Hypothalamus (tissue), 51 donors: ENCODE measurements at regions not wholly inside any gene's neighbourhood (a gene's known extent, or its start where the extent isn't known, plus 50 kb on each side); places are given as distances from the start of the nearest gene placed in this dataset.

ENCODE experiments used
- DNase-seq, 51 donors: peaks; one replicate each; lab custom pipeline; 2025; lab: John Stamatoyannopoulos, UW

DNA sequence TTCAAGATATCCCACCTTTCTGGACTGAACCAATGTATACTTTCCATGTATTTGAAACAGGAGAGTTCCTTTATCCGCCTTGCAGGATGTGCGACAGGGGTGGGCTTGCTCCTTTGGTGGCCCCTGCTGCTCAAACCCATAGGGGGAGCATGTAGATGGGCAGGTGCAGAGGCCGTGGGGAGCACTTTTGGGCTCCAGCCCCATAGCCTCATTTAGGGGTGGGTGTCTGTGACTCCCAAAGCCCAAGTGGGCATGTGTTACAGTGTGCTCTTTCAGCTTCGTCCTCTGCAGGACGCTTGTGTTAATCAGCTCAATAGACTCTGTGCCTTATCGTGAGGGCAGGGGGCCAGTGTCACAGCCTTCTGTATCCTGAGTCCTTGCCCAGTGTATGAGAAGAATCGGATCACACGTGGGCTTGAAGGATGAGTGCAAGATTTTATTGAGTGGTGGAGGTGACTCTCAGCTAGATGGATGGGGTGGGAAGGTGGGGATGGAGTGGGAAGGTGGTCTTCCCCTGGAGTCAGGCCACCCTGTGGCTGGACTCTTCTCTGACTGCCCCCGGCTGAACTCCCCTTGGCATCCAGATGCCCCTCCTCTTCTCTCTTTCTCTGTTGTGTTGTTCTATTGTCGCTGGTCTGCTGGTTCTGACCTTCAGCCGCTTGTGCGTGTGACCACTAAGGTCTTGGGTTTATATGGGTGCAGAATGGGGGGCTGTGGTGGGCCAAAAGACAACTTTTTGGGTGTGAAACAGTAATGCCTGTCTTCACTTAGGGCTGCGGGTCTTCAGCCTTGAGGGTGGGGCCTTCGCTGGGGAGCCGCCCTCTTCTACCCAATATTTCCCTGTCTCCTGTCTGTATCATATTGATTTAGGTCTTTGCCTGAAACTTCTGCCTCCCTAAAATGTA is 262.2 kb downstream of the GLRX3 start:
- no peak for DNase-seq

DNA sequence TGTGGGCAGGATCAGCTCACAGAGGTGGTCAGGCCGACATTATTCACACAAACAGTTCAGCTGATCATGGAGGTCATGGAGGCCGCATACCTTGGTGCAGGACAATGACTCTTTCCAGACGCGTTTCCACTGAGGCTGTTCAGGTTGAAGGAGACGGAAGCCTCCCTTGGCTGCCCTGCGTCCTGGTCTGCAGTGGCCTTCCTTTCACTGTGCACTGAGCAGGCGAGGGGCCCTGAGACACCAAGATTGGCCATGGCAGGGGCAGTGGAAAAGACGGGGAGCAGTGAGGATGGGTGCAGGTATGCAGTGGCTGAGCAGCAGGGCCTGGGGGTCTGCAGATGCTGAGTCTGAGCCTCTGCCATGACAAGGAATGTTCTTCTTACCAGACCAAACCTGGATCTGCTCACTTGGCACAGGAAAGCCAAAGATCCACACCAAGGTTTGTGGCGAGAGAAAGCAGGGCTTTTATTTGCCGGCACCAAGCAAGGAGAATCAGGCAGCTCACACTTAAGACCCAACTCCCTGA is 263.3 kb downstream of the GLRX3 start:
- no peak for DNase-seq

DNA sequence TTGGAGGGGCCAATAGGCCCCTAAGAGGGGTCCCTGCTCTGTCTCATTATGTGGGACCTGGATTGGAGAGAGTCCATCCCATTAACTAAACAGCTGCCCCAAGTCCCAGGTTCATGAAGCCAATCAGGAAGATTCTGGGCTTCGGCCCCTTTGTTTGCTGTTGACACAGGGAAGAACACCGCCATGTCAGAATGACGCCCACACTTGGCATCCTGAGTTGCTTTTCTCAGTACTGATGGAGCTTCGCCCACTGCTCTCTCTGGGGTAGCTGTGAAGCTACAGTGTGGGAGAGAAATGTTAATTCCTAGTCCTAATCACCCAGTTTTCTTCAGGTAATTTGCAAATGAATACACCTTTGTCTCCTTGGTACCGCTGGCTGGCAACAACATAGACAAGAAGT is 264.7 kb downstream of the GLRX3 start:
- DNase-seq, result peak in 3 of 51 donors; percentile 3 to 53 (median 26)

DNA sequence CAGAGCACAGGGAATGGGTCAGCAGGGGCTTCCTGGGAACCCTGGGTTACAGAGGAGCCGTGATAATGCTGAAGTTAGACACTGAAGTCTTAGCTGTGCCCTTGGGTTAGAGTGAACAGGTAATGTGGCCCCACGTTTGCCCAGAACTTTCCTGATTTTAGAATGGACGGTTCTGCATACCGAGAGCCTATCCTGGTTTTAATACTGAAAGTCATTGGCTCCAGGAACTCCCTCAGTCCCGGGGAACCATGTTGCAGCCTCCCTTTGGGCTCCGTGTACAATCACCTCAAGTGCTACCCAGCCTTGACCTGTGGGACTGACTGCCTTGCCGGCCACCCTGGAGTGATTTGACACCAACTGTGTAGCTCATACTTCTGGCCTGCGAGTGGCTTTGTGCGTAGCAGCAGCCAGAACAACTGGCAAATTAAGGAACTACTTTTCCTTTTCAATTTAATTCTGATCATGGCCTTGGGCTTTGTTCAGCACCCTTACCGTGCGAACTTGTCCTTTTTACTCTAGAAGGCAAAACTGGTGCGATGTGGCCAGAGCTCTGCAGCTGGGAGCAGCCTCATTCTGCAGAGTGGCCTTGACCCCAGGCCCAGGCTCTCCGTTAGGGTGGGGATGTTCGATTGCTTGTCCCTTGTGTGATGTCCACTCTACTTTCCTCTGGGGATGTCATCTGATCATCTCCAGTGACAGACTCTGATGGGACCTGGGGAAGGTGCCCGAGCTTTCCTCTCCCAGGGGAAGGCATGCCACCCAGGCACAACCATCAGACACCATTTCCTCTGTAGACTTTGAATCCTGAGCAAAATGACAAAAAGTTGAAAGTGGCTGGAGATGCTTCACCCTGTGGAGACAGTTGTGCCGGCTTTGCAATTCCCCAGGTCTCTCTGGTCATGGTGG is 265.9 kb downstream of the GLRX3 start:
- no peak for DNase-seq

DNA sequence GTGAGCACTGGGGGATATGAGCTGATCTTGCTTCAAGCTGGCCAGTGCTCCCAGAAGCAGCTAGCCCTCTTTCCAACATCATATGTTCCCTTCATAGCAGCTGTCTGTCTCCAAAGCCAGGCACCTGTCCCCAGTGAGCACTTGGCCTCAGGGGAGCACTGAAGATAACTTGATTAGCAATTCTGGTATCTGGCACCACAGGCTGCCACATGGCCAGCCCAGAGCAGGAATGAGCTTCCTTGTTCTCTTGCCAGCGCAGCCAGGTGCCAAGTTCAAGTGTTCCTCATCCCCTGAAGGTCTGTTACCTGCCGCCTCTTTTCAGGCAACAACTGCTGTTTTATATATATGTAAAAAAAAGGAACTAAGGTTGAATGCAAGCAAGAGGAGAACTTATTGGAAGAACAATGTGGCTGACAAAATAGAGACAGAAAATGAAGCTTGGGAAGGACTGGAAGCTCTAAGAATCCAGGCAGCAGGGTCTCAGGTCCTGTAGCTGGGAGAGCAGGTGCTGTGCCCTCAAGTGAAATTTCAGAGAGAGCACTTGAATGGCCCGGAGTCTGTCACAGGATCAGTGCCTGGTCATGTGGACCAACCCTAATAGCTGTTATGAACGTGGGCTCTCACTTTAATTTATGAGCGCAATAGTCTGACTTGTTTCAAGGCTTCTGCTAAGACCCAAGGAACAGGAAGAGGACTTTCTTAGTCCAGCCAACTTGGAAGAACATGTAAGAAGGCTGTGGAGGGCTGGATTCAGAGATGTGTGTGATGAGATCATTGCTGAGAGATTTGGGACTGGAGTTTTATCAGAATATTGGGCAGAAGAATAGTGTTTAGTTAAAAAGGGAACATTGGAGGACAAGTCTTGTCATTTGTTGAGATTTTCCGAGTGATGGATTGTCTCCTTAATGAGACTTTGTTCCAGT is 267.2 kb downstream of the GLRX3 start:
- DNase-seq, result no peak

DNA sequence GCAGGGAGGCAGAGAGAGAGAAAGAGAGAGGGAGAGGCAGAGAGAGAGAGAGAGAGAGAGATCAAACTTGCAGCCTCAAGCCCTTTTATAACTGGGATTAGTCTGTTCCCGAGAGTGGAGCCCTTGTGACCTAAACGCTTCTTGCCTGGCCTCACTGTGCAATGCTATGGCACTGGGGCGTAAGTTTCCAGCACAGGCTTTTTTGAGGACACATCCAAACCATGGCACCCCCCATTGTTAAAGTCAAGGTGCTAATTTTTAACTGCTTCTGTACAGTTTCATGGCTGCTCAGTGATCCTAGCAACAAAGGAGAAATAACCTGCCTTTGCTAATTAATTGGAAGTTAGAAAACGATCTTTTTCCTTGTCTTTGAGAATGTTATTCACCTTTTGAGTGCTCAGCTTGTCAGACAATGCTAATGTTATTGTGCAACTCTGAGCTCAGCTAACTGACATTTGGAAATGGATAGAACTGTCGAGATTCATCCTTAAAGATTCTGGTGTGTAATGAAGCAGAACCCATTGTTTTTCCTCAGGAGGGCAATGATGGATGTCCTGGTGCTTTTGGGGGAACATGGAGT is 268.4 kb downstream of the GLRX3 start:
- no peak for DNase-seq

DNA sequence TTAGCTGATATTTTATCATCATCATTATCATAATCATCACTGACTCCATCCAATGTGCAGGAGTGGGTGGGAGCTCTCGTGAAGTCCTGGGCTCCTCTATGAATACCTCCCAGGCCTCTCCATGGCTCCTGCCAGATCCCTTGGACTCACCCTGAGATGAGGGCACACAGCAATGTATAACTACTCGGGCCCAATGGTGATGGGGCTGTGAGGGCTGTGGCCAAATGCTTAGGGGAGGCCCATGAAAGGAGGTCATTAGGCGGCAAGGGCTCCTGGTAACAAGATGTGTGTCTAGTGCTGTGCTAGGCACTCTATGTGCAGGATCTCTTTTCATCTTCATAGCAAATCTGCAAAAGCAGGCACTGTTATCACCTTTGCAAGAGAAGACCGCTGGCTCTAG is 270.9 kb downstream of the GLRX3 start:
- no peak for DNase-seq

DNA sequence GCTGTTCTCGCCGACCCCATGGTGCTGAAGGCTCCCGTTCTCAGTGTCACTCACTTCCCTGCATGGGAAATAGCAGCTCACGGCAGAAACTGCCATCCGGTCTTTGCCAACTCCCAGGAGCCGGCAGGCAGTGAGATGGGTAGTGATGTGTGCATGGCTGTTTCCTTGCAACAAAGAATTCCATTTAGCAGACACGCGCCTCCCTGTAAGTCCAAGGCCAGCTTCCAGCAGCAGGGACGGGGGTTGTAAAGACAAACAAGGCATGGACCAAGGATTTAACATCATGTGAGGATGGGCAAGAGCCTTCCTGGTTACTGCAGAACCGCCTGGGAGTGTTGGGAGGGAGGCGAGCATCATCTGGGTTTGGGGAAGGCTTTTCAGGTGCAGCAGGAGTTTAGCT is 273.1 kb downstream of the GLRX3 start:
- no peak for DNase-seq

DNA sequence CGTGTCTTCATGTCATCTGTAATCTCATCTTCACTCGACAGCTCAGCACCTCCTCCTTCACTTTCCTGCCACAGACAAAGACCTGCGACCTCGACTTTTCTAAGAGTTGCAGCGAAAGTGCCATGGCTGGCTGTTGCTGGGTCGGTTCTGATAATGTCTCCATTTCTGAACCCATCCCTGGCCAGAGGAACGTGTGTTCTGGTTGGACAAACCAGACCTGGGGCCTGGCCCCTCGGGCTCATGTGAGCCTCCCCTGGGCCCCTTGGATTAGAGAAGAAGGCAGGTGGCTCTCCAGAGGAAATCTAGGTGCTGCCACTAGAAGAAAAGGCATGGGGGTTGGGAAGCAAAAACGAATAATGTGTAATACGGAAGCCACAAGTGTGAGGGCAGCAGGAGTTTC is 273.7 kb downstream of the GLRX3 start:
- DNase-seq, result no peak

DNA sequence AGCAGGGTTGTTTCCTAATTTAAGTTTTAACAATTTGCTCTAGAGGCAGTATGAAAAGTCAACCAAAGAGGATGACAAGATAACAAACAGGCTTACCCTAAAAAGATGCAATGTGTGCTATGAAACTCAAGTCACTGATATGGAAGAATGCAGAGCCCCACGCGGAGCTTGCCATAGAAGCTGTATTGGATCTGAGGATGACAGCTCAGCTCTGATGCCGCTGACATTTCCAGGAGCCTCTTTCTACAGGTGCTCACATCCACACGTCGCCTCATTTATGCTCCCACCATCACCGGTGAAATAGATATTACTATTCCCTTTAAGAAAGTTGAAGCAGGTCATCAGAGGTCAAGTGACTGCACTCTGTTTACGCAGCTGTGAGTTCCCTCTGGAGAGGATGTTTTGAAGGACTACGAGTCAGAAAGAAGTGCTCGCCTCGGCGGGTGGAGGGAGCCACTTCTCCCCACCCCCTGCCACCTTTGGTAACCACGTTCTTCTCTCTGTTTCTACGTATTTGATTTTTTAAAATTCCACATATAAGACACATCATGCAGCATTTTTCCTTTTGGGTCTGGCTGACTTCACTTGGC is 275.4 kb downstream of the GLRX3 start:
- DNase-seq, result no peak

DNA sequence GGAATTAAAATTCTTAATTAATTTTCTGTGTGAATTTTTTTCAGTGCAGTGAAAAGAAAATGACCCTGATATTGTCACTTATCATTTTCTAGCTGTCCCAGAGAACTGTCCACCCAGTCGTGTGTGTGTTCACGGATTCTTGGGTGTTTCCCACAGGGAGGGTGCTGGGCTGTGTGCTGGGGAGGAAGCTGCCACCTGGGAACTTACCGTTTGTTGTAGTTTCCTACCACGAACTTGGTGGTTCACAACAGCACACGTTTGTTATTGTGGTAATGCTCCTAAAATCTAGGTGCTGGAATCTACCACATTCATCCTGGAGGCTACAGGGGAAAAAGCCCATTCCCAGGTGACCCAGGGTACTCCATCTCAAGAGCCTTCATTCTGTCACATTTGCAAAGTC is 276.1 kb downstream of the GLRX3 start:
- no peak for DNase-seq

DNA sequence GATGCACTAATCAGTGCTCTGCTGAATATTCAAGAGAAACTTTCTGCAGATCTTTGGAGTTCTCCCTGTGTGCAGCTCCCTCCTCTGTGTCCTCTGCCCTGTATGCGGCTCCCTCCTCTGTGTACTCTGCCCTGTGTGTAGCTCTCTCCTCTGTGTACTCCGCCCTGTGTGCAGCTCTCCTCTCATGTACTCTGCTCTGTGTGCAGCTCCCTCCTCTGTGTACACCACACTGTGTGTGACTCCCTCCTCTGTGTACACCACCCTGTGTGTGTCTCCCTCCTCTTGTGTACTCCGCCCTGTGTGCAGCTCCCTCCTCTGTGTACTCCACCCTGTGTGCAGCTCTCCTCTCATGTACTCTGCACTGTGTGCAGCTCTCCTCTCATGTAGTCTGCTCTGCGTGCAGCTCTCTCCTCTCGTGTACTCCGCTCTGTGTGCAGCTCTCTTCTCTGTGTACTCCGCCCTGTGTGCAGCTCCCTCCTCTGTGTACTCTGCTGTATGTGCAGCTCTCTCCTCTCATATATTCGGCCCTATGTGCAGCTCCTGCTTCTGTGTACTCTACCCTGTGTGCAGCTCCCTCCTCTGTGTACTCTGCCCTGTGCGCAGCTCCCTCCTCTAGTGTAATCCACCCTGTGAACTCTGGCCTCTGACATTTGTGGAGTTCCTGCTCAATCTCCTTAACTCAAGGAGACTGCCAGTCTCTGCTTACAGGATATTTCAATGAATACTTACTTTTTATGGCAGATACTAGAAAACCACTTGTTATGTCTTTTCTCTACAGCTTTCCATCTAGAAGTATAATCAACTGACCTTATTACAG is 280.4 kb downstream of the GLRX3 start:
- no peak for DNase-seq

DNA sequence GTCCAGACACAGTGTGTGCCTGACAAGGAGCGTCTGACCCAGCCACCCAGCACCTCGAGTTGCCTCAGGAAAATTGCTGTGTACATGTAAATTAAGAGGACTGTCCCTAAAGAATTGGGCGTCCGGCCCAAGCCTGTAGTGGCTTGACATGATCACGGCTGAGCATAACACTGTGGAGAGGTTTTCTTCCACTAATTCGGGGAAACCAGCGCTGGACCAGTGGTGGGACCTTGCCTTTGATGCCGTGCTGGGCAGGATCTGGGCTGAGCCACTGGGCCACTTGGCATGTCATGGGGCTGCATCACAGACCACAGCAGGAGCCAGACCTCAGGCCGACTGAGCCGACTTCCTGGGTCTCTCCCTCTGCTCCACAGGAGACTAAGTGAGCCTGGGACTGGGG is 282.5 kb downstream of the GLRX3 start:
- no peak for DNase-seq

DNA sequence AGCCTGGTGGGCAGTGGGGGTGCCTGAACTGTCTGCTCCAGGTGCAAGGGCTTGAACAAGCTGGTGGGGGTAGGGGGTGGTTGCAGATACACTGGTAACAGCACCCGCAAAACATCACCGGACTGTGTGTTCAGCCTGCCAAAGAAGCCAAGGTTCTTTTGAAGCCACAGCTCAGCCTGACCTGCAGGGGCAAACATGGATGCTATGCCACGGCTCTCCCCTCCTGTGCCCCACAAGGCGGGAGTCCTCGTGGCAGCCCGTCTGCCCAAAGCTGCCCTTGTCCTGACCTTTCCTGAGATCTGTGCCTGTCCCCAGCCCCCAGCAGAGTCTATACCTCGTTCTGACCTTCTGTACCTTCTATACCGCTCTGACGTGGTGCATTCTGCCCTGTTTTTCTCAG is 285.7 kb downstream of the GLRX3 start:
- DNase-seq, result no peak

DNA sequence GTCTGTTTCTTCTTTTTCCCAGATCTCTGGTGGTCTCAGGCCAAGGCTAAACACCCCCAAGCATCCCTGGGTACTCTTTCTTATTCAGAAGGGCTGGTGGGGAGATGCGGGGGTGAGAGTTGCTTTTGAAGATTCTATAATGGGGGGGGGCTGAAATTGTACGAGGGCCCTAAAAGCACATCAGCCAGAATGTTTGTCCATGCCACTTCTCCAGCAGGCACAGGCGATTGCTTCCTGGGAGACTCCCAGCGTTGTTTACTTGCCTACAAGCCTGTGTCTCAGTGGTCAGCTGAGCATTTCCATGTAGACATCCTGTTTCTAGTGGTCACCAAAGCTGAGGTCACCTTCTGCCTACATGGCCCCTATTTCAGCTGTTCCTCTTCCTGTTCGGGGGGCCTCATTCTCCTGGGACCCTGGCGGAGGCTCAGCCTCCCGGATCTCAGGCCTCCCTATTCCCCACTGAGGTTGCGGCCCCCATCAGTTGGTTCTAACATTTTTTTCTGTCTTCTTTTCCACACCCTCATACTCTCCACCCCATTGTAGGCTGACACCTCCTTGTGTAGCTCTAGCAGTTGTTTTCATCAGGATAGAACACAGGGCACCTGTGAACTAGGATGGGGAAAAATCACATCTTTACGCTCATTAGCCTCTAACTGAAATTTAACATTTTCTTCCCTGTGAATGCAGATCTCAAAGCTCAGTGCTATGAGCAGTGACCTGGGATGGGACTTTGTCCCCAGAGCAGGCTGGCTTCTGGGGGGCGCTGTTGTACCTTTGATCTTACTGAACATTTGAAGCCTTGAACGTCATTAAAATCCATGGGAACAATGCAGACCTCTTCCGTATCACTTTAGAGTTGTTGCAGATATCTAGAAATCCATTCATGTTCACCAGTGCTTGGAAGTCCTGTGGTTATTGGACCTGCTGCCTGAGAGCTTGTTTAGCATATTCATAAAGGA is 286.5 kb downstream of the GLRX3 start:
- no peak for DNase-seq

DNA sequence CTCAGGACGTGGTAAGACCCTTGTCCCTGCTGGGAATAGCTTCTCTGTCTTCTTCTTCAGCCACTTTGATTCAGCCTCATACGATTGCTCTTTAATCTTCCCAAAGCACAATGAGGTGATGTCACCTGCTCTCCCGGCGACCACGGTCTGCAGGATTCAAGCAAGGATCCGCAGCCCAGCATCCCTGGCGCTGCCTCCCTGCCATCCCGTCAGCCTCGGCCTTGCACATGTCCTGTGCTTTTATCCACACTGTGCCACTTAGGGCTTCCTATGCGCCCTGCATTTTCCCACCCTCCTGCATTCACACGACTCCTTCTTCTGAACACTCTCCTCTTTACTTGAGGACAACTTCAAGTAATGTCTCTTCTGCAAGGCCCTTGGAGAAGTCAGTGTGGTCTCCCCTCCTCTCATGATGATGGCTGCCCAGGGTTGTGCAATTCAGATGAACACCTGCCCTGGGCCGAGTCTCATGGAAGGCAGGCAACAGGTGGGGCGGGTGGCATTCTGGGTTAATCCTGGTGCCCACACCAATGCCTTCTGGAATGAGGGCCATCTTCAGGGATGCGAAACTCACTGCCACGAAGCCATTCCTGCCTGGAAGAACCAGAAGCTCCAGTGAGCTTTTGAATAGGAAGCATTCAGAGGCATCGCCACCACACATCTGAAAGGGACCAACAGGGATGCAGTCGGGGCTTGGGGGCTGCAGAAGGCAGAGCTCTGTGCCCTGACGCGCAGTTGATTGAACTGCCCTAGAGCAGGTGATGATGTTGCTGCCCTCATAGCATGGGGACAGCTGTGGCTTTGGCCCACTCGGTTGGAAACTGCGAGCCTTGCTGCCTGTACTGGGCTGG is 287.5 kb downstream of the GLRX3 start:
- DNase-seq, result no peak

DNA sequence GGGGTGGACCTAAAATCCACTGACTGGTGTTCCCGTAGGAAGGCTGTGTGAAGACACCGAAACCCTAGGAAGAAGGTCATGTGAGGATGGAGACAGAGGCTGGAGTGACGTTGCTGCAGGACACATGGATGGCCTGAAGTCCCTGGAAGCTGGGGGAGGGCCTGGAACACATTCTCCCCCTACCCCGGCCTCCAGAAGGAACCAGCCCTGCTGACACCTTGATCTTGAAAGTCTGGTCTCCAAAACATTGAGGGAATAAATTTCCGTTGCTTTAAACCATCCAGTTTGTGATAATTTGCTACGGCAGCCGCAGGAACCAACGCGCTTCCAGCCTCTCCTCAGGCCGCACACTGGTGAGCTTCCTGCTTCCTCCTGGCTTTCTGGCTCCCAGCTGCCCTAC is 288.2 kb downstream of the GLRX3 start:
- DNase-seq, result no peak
